Hematopoietic multipotent progenitor cell treated with erythropoietin and hydrocortisone succinate and interleukin-3 and kit ligand, for 15 days (in vitro differentiated cells): ENCODE measurements at regions not wholly inside any gene's neighbourhood (a gene's known extent, or its start where the extent isn't known, plus 50 kb on each side); places are given as distances from the start of the nearest gene placed in this dataset.

Experiments
- DNase-seq: peaks from one replicate; pipeline ENCODE4 v3.0.0-alpha.2; 2015; ENCODE audit warnings: low spot score

GRCh38 chr21:43332861-43333297, 94.1 kb downstream of the SIK1 start:
- DNase-seq: no peak

- no peak for DNase-seq
These were observed 94.7 kb downstream of the SIK1 start for GRCh38 chr21:43331962-43332828.

GRCh38 chr21:43331111-43331961, 95.6 kb downstream of the SIK1 start:
- DNase-seq: no peak

- no peak for DNase-seq
These were observed 96.5 kb downstream of the SIK1 start for GRCh38 chr21:43330306-43330881.

- DNase-seq: no peak
These were observed 97.1 kb downstream of the SIK1 start for GRCh38 chr21:43329711-43330269.

- no peak for DNase-seq
These were observed 97.8 kb downstream of the SIK1 start for GRCh38 chr21:43328958-43329691.

DNA sequence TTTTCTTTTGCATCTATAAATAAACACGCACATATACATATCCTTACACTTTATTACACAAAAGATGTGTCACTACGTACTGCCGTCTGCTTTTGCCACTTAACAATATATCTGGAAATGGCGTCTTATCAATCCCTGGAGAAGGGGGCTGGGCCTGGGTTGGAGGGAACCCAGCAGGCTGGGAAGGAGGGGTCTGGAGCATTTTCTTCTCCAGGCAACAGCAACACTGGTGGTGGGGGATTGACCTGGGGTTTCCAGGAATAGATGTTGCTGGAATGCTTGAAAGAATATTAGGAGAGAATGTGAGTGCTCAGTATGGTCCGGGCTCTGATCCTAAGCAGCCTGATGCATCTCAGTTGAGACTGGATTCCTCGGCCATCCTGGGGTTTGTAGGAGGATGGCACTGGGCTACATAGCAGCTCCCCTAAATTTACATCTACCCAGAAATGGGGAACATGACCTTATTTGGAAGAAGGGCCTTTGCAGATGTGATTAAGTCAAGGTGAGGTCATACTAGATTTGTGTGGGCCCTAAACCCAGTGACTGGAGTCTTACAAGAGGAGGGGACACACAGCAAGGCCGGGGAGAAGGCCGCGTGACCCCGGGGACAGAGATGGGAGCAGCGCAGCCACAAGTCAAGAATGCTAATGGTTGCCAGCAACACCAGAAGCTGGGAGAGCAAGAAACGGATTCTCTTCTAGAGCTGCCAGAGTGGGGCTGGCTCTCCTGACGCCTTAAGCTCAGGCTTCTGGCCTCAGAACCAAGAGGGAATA, 98.6 kb downstream of the SIK1 start:
- no peak for DNase-seq

DNA sequence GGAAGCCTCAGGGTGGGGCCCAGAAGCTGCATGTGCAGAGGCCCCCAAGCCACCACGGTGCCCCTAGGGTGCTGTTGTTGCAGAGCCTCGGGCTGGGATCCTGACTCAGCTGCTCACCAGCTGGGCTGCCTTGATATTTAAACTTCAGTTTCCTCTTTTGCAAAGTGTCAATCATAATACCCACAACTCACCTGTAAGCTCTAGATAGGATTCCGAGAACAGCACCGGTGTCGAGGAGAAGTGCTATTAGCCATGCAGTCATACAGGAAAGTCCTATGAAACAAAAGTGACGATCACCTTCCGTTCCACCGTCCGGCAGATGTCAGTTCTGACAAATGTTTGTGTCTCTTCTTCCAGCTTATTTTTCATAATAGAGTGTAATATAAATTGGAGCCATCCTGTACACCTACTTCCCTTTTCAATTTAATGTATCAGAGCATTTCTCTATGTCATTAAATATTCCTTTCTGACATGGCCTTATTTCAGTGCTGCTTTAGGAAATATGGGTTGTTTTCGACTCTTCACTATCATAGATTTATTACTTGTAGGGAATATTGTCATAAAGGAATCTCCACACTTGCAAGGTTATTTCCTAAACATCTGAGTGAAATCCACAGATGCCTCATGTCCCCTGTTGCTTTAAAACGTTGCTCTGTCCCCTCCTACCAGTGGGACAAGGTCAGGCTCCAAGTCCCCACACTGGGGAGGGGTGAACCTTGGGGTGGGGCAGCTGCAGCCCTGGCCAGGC, 100.8 kb downstream of the SIK1 start:
- DNase-seq: no peak

GRCh38 chr21:43325036-43325435, 101.9 kb downstream of the SIK1 start:
- DNase-seq: no peak

GRCh38 chr21:43324596-43324995, 102.3 kb downstream of the SIK1 start:
- no peak for DNase-seq

GRCh38 chr21:43323244-43324005, 103.5 kb downstream of the SIK1 start:
- no peak for DNase-seq

- no peak for DNase-seq
These were observed 104.1 kb downstream of the SIK1 start for GRCh38 chr21:43322805-43323204.

- DNase-seq: no peak
These were observed 104.6 kb downstream of the SIK1 start for GRCh38 chr21:43322311-43322710.

DNA sequence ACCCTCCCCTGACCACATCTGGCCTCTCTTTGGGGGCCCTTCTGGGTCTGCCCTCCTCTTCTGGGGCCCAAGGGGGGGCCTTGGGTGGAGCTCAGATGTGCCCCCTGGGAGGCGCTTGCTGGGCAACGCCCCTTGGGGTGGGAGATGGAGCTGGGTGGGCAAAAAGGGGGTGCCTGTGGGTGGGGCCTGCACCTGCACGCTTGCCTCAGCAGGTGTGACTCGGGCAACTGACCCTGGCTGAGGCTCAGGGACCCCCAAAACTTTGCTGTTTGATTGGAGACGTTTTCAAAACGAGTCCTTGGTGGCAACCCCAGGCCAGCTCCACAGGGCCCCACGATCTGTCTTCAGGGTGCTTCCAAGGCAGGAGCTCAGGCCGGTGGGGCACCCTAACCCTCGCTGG, 105.3 kb downstream of the SIK1 start:
- DNase-seq: no peak

- no peak for DNase-seq
These were observed 105.8 kb downstream of the SIK1 start for GRCh38 chr21:43321111-43321510.

DNA sequence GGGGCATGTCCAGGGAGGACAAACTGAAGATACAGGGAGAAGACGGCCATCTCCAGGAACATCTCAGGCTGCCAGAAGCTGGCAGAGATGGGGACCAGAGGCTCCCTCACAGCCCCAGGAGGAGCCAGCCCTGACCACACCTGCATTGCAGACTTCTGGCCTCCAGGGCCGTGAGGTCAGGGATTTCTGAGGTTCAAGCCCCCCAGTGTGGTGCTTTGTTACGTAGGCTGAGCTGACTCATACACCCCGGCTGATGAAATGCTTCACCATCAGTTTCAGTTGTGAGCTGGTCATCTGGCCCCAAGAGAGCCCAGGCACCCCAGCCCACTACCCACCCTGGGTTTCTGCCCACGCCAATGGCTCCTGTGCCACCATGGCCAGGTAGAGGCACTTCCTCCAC, 106.4 kb downstream of the SIK1 start:
- DNase-seq: no peak

DNA sequence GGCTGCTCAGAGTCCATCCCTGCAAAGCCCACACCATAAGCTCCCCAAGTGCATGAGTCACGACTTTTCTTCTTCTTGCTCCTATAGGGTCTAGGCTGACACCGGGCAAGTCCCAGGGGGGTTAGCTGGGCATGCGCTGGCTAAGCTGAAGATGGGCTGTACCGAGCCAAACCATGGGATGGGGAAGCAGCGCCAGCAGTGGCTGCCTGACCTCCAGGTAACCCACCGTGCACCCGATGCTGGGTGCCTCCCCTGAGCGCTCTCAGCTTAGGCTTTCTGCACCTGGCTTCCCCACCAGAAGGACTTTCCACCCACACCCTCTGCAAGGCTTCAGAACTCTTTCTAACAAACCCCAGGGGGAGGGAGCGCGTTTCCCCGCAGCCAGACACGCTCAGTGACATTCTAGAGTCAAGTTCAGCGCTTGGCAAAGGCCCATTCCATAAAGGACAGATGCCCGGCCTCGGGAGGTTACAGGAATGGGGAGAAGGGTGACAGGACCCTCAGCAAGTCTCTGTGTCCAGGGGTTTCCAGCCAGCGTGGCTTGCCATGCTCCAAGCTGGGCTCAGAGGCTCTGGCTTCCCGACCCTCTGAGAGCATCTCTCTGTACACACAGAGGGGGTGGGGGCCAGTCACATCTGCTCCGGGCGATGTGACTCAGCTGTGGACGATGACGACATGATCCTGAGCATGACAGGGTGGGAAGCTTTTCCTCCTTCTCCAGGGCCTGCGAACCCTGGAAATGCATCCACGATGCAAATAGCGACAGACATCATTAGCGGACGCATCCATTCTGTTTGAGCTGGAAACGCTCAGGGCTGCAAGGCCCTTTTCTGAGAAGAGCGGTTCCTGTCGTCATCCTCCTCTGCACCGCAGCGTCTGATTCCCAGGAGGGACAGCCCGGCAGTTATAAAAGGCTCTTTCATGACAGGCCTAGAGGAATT, 107.8 kb downstream of the SIK1 start:
- no peak for DNase-seq

- no peak for DNase-seq
These were observed 108.6 kb downstream of the SIK1 start for GRCh38 chr21:43318368-43318767.
